HFFc6 (cell line): ENCODE measurements at regions not wholly inside any gene's neighbourhood (a gene's known extent, or its start where the extent isn't known, plus 50 kb on each side); places are given as distances from the start of the nearest gene placed in this dataset.

Source experiments
- DNase-seq: peaks from one replicate; pipeline ENCODE4 v3.0.0-alpha.2; 2018
- H3K27ac Mint-ChIP-seq: 2 replicates; pipeline ENCODE4 v1.8.0; 2020; ENCODE audit warnings: mild to moderate bottlenecking, mixed read lengths
- H3K27me3 Mint-ChIP-seq: 2 replicates; pipeline ENCODE4 v1.8.0; 2021; ENCODE audit warnings: mild to moderate bottlenecking, moderate library complexity, mixed read lengths; ENCODE audit not compliant: insufficient read depth
- H3K36me3 Mint-ChIP-seq: 2 replicates; pipeline ENCODE4 v1.8.0; 2021; ENCODE audit warnings: low read depth, mixed read lengths
- H3K4me1 Mint-ChIP-seq: 2 replicates; pipeline ENCODE4 v1.8.0; 2020; ENCODE audit warnings: low read depth, mixed read lengths
- H3K4me3 Mint-ChIP-seq: 2 replicates; pipeline ENCODE4 v1.8.0; 2020; ENCODE audit warnings: mild to moderate bottlenecking, moderate library complexity, mixed read lengths
- H3K9me3 Mint-ChIP-seq: 2 replicates; pipeline ENCODE4 v1.8.0; 2020; ENCODE audit warnings: mild to moderate bottlenecking, mixed read lengths
- CTCF ChIP-seq: fragments of 200-600 bp; sonication (generic); IDR thresholded peaks from 2 replicates; pipeline ENCODE4 v1.5.0; 2021; ENCODE audit warnings: antibody characterized with exemption, mild to moderate bottlenecking

- Mint-ChIP-seq H3K36me3 (no peaks in the 10 kb centered on the region), H3K27me3 (no peaks in the 10 kb centered on the region), H3K27ac (no peak overlapping the region), H3K9me3 (peaks cover 30% of the 10 kb centered on the region), H3K4me3 (no peak overlapping the region), H3K4me1 (no peaks in the 10 kb centered on the region)
- no peak for TF ChIP-seq CTCF
- DNase-seq, result no peak
Observed at GRCh38 chr11:38153985-38154384, 1555.9 kb upstream of the RAG2 start.

GRCh38 chr11:38143852-38144251, 1545.8 kb upstream of the RAG2 start:
- no peak for TF ChIP-seq CTCF
- H3K27ac Mint-ChIP-seq, result no peak overlapping the region
- peaks cover 13% of the 10 kb centered on the region for H3K9me3 Mint-ChIP-seq
- H3K27me3 Mint-ChIP-seq, result no peaks in the 10 kb centered on the region
- H3K4me3 Mint-ChIP-seq, result no peak overlapping the region
- no peaks in the 10 kb centered on the region for H3K4me1 Mint-ChIP-seq
- no peak for DNase-seq
- H3K36me3 Mint-ChIP-seq, result no peaks in the 10 kb centered on the region

- no peak overlapping the region for H3K4me3 Mint-ChIP-seq
- no peak for DNase-seq
- no peaks in the 10 kb centered on the region for H3K27me3 Mint-ChIP-seq
- no peaks in the 10 kb centered on the region for H3K36me3 Mint-ChIP-seq
- no peak for TF ChIP-seq CTCF
- H3K9me3 Mint-ChIP-seq, result peaks cover 19% of the 10 kb centered on the region
- no peak overlapping the region for H3K27ac Mint-ChIP-seq
- H3K4me1 Mint-ChIP-seq, result no peaks in the 10 kb centered on the region
Observed at GRCh38 chr11:38138972-38139371, 1540.9 kb upstream of the RAG2 start.

GRCh38 chr11:38136887-38137286, 1538.9 kb upstream of the RAG2 start:
- no peaks in the 10 kb centered on the region for H3K27me3 Mint-ChIP-seq
- no peak overlapping the region for H3K4me3 Mint-ChIP-seq
- H3K36me3 Mint-ChIP-seq, result no peaks in the 10 kb centered on the region
- no peak overlapping the region for H3K27ac Mint-ChIP-seq
- no peak for DNase-seq
- no peak for TF ChIP-seq CTCF
- no peaks in the 10 kb centered on the region for H3K4me1 Mint-ChIP-seq
- peaks cover 25% of the 10 kb centered on the region for H3K9me3 Mint-ChIP-seq

- DNase-seq, result no peak
Observed at GRCh38 chr11:38131535-38131934, 1533.5 kb upstream of the RAG2 start.

More at GRCh38 chr11:38131535-38131934, 1533.5 kb upstream of the RAG2 start:
- H3K36me3 Mint-ChIP-seq, result no peaks in the 10 kb centered on the region
- no peaks in the 10 kb centered on the region for H3K27me3 Mint-ChIP-seq
- no peak for TF ChIP-seq CTCF
- H3K4me1 Mint-ChIP-seq, result no peaks in the 10 kb centered on the region
- no peak overlapping the region for H3K27ac Mint-ChIP-seq
- H3K4me3 Mint-ChIP-seq, result no peak overlapping the region
- peaks cover 18% of the 10 kb centered on the region for H3K9me3 Mint-ChIP-seq
